ENCODE measurements at regions not wholly inside any gene's neighbourhood (a gene's known extent, or its start where the extent isn't known, plus 50 kb on each side); places are given as distances from the start of the nearest gene placed in this dataset.

DNA sequence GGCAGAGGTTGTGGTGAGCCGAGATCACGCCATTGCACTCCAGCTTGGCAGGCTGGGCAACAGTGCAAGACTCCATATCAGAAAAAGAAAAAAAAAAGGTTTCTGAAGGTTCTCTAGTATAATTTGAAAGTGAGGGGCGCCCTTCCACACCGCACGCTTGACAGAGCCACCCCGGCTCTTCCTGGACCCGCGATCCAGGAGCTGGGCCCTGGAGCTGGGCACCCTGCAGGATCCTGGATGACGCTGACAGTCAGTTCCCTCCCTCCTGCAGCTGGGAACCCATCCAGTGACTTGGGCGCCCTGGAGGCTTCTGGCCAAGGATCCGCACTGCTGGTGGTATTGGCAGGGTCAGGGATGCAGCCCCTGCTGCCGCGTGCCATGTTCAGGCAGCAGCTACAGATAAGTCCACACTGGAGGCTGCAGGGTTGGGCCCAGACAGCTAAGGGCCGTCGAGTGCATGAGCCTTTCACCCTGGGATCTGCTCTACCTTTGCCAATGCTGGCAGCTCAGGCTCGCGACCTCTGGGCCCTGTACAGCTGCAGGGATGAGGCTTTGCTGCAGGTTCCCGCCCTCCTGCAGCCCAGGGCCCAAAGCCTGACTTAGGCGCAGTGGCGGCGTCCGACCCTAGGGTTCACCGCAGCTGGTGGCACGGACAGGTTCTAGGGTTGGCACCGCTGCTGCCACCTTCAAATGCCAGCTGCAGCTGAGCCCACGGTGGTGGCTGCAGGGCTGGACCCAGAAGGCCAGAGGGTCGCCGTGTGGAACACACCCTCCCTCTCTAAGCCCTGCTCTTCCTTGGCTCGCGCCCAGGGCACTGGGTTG lies 110.2 kb downstream of the OR13A1 start:
- H3K27me3 ChIP-seq (ENCODE audit: low read length): no peaks in the 10 kb centered on the region
- H4K20me1 ChIP-seq (ENCODE audit: insufficient read depth, low read depth, low read length): no peaks in the 10 kb centered on the region
- H3K27ac ChIP-seq (ENCODE audit: low read length): no peak overlapping the region

DNA sequence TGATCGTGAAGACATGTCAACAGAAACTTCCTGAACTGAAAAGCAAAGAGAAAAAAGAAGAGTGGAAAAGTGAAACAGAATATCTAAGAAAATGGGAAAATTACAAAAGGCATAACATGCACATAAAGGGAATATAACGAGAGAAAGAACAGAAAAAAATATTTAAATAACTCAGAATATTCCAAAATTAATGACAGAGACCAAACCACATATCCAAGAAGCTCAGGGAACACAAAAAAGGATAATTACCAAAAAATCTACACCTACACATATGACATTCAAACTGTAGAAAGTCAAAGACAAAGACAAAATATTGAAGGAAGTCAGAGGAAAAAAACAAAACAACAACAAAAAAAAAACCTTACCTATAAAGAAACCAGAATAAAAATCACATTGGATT lies 105.5 kb downstream of the OR13A1 start:
- Histone ChIP-seq H3K27me3 (ENCODE audit: low read length) (no peaks in the 10 kb centered on the region), H3K79me2 (ENCODE audit: low read length) (no peaks in the 10 kb centered on the region), H3K27ac (ENCODE audit: low read length) (no peak overlapping the region), H3K4me3 (ENCODE audit: low read length) (no peak overlapping the region), H3K4me2 (ENCODE audit: low read depth, low read length, poor library complexity, severe bottlenecking) (no peak overlapping the region), H3K9ac (ENCODE audit: low read length) (no peak overlapping the region), H3K9me3 (ENCODE audit: low read length) (no peaks in the 10 kb centered on the region), H3K4me1 (ENCODE audit: low read length) (no peaks in the 10 kb centered on the region), H3K36me3 (ENCODE audit: insufficient read depth, low read length) (no peaks in the 10 kb centered on the region), H4K20me1 (ENCODE audit: insufficient read depth, low read depth, low read length) (no peaks in the 10 kb centered on the region), H2AFZ (ENCODE audit: low read length) (no peak overlapping the region), H3K9me2 (replicated peaks; ENCODE audit: insufficient read depth, low read length) (no peaks in the 10 kb centered on the region)
- no peak for DNase-seq

More for the DNA sequence above, 110.2 kb downstream of the OR13A1 start:
- no peaks in the 10 kb centered on the region for H3K9me3 ChIP-seq (ENCODE audit: low read length)
- H3K9ac ChIP-seq (ENCODE audit: low read length): no peak overlapping the region
- H3K4me1 ChIP-seq (ENCODE audit: low read length): peaks cover 4% of the 10 kb centered on the region; the same call in 1 of the 2 replicates
- H3K79me2 ChIP-seq (ENCODE audit: low read length): no peaks in the 10 kb centered on the region
- H3K36me3 ChIP-seq (ENCODE audit: insufficient read depth, low read length): no peaks in the 10 kb centered on the region
- no peak overlapping the region for H2AFZ ChIP-seq (ENCODE audit: low read length)
- no peak for DNase-seq
- H3K9me2 ChIP-seq (replicated peaks; ENCODE audit: insufficient read depth, low read length): no peaks in the 10 kb centered on the region
- no peak overlapping the region for H3K4me3 ChIP-seq (ENCODE audit: low read length)
- no peak overlapping the region for H3K4me2 ChIP-seq (ENCODE audit: low read depth, low read length, poor library complexity, severe bottlenecking)

DNA sequence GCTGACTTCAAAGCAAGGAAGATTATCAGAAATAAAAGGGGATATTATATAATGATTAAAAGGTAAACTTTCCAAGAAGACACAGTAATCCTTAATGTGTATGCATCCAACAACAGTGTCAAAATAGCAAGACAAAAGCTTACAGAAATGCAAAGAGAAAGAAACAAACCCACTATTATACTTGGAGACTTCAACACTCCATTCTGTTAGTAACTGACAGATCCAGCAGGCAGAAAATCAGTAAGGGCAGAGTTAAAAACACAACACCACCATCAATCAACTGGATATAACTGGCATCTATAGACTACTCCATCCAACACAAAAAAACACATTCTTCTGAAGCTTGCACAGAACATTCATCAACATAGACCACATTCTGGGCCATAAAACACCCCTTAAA lies 103.8 kb downstream of the OR13A1 start:
- H3K9ac ChIP-seq (ENCODE audit: low read length): no peak overlapping the region
- H3K4me3 ChIP-seq (ENCODE audit: low read length): no peak overlapping the region
- H2AFZ ChIP-seq (ENCODE audit: low read length): no peak overlapping the region
- H3K9me2 ChIP-seq (replicated peaks; ENCODE audit: insufficient read depth, low read length): no peaks in the 10 kb centered on the region
- no peaks in the 10 kb centered on the region for H3K9me3 ChIP-seq (ENCODE audit: low read length)
- H3K36me3 ChIP-seq (ENCODE audit: insufficient read depth, low read length): no peaks in the 10 kb centered on the region
- H3K79me2 ChIP-seq (ENCODE audit: low read length): no peaks in the 10 kb centered on the region
- no peaks in the 10 kb centered on the region for H3K27me3 ChIP-seq (ENCODE audit: low read length)
- DNase-seq: no peak
- no peaks in the 10 kb centered on the region for H3K4me1 ChIP-seq (ENCODE audit: low read length)
- no peaks in the 10 kb centered on the region for H4K20me1 ChIP-seq (ENCODE audit: insufficient read depth, low read depth, low read length)
- no peak overlapping the region for H3K4me2 ChIP-seq (ENCODE audit: low read depth, low read length, poor library complexity, severe bottlenecking)
- no peak overlapping the region for H3K27ac ChIP-seq (ENCODE audit: low read length)

DNA sequence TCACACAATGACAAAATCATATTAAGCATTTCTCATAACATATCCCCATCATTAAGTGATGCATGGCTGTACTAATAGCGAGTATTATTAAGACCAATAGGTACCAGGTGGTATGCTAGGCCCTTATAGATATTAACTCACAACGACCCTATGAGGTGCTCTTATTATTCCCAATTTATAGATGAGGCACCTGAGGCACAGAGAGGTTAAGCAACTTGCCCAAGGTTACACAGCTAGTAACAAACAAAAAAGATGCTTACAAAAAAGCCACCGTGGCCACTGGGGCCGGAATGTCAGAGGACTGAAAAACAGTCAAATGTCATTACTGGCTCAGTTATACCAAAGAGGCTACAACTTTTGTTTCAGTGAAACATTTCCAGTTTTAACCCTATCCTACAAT lies 96.0 kb downstream of the OR13A1 start:
- H3K4me2 ChIP-seq (ENCODE audit: low read depth, low read length, poor library complexity, severe bottlenecking): no peak overlapping the region
- H2AFZ ChIP-seq (ENCODE audit: low read length): no peak overlapping the region
- no peak overlapping the region for H3K9ac ChIP-seq (ENCODE audit: low read length)
- H3K27me3 ChIP-seq (ENCODE audit: low read length): no peaks in the 10 kb centered on the region
- H3K4me3 ChIP-seq (ENCODE audit: low read length): no peak overlapping the region
- H3K79me2 ChIP-seq (ENCODE audit: low read length): no peaks in the 10 kb centered on the region
- no peaks in the 10 kb centered on the region for H4K20me1 ChIP-seq (ENCODE audit: insufficient read depth, low read depth, low read length)
- no peaks in the 10 kb centered on the region for H3K4me1 ChIP-seq (ENCODE audit: low read length)
- H3K36me3 ChIP-seq (ENCODE audit: insufficient read depth, low read length): no peaks in the 10 kb centered on the region
- H3K9me2 ChIP-seq (replicated peaks; ENCODE audit: insufficient read depth, low read length): no peaks in the 10 kb centered on the region
- no peak for DNase-seq
- H3K9me3 ChIP-seq (ENCODE audit: low read length): no peaks in the 10 kb centered on the region
- H3K27ac ChIP-seq (ENCODE audit: low read length): no peak overlapping the region

DNA sequence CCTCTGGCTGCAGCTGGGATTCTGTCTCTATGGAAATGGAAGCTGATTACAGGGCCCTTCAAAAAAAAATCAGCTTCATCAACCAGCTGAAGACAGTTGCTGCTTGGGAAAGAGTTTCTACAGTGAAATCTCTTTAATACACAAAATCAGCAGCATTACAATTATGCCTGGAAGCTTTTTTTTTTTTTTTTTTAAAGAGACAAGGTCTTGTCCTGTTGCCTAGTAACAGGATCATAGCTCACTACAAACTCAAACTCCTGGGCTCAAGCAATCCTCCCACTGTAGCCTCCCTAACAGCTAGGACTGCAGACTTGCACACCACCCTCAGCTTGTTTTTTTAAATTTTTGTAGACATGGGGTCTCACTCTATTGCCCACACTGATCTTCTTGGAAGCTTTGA lies 94.5 kb downstream of the OR13A1 start:
- Histone ChIP-seq H3K36me3 (ENCODE audit: insufficient read depth, low read length) (no peaks in the 10 kb centered on the region), H3K79me2 (ENCODE audit: low read length) (no peaks in the 10 kb centered on the region), H3K4me1 (ENCODE audit: low read length) (no peaks in the 10 kb centered on the region), H3K9me2 (replicated peaks; ENCODE audit: insufficient read depth, low read length) (no peaks in the 10 kb centered on the region), H3K4me3 (ENCODE audit: low read length) (no peak overlapping the region), H3K9ac (ENCODE audit: low read length) (no peak overlapping the region), H3K27me3 (ENCODE audit: low read length) (no peaks in the 10 kb centered on the region), H4K20me1 (ENCODE audit: insufficient read depth, low read depth, low read length) (no peaks in the 10 kb centered on the region), H3K9me3 (ENCODE audit: low read length) (no peaks in the 10 kb centered on the region), H2AFZ (ENCODE audit: low read length) (no peak overlapping the region), H3K4me2 (ENCODE audit: low read depth, low read length, poor library complexity, severe bottlenecking) (no peak overlapping the region), H3K27ac (ENCODE audit: low read length) (no peak overlapping the region)
- DNase-seq: no peak

DNA sequence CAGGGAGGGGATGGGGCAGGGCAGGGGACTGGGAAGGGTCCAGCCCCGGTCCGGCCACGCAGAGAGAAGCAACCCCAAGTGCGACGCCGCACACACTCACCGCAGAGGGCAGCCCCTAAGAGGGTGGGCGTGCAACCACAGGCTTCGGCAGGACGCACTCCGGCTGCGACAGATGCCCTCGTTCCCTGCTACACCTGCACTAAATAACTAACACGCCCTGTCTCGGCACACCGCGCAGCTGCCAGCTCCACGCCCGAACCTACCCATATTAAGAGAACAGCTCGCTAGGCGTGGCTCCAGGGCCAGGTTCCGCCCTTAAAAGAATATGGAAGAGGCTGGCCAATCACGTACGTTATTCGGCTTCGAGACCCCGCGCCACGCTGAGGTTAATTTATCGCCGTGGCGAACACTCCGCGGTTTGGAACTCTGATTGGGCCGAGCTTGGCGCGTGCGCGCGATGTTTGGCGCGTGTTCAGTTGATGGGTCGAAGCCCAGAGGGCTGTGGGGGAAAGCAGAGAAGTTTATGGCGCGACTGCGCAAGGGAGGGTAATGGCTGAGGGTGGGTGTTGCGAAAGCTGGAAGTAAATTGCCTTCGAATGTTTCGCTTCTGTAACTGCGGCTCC lies 91.1 kb downstream of the OR13A1 start:
- no peaks in the 10 kb centered on the region for H3K9me2 ChIP-seq (replicated peaks; ENCODE audit: insufficient read depth, low read length)
- H2AFZ ChIP-seq (ENCODE audit: low read length): no peak overlapping the region
- no peaks in the 10 kb centered on the region for H3K27me3 ChIP-seq (ENCODE audit: low read length)
- no peaks in the 10 kb centered on the region for H4K20me1 ChIP-seq (ENCODE audit: insufficient read depth, low read depth, low read length)
- no peaks in the 10 kb centered on the region for H3K4me1 ChIP-seq (ENCODE audit: low read length)
- no peak overlapping the region for H3K27ac ChIP-seq (ENCODE audit: low read length)
- DNase-seq: no peak
- no peak overlapping the region for H3K4me3 ChIP-seq (ENCODE audit: low read length)
- no peaks in the 10 kb centered on the region for H3K79me2 ChIP-seq (ENCODE audit: low read length)
- no peaks in the 10 kb centered on the region for H3K9me3 ChIP-seq (ENCODE audit: low read length)
- no peak overlapping the region for H3K9ac ChIP-seq (ENCODE audit: low read length)
- no peaks in the 10 kb centered on the region for H3K36me3 ChIP-seq (ENCODE audit: insufficient read depth, low read length)
- no peak overlapping the region for H3K4me2 ChIP-seq (ENCODE audit: low read depth, low read length, poor library complexity, severe bottlenecking)

DNA sequence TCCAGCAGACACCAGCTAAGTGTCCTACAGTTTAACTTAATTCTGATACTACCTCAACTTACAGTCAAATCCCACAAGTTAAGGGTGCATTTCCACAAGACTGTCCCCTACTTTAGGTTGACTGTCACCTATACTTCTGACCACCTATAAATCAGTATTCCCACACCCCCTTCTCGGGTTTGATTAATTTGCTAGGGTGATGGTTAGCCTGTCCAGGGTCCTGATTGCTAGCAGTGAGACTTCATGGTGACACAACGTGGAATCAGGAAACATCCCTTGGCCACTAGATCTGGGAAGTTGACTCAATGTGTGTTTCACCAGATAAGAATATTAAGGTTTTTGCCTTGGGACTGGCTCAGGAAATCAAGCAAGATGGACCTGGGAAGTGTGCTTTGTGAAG lies 88.4 kb downstream of the OR13A1 start:
- H3K27me3 ChIP-seq (ENCODE audit: low read length): no peaks in the 10 kb centered on the region; the same call in 1 of the 2 replicates
- DNase-seq: no peak
- H3K9me2 ChIP-seq (replicated peaks; ENCODE audit: insufficient read depth, low read length): no peaks in the 10 kb centered on the region
- no peaks in the 10 kb centered on the region for H3K79me2 ChIP-seq (ENCODE audit: low read length)
- H3K4me1 ChIP-seq (ENCODE audit: low read length): no peaks in the 10 kb centered on the region
- no peak overlapping the region for H3K4me2 ChIP-seq (ENCODE audit: low read depth, low read length, poor library complexity, severe bottlenecking)
- H3K4me3 ChIP-seq (ENCODE audit: low read length): no peak overlapping the region
- no peak overlapping the region for H2AFZ ChIP-seq (ENCODE audit: low read length)
- H3K36me3 ChIP-seq (ENCODE audit: insufficient read depth, low read length): no peaks in the 10 kb centered on the region
- H3K9ac ChIP-seq (ENCODE audit: low read length): no peak overlapping the region
- H3K27ac ChIP-seq (ENCODE audit: low read length): no peak overlapping the region
- peaks cover 9% of the 10 kb centered on the region for H3K9me3 ChIP-seq (ENCODE audit: low read length)
- H4K20me1 ChIP-seq (ENCODE audit: insufficient read depth, low read depth, low read length): no peaks in the 10 kb centered on the region

DNA sequence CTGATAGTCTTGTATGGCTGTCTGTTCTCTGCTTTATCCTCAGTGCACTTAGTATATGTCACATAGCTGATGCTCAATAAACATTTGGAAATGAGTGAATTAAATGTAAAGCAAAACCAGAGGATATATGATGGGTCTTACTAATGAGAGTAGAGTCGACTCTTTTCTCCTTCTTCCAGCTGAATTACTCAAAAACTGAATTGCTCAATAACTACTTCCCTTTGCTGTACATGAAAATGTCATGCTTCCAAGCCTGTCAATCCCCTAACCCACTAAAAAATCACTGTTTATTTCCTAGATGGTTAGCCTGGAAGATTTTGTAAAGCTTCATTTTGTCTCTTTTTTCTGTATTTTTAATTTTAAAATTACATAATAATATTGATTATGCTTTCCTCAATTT lies 88.0 kb downstream of the OR13A1 start:
- Histone ChIP-seq H3K36me3 (ENCODE audit: insufficient read depth, low read length) (no peaks in the 10 kb centered on the region), H2AFZ (ENCODE audit: low read length) (no peak overlapping the region), H3K79me2 (ENCODE audit: low read length) (no peaks in the 10 kb centered on the region), H3K27me3 (ENCODE audit: low read length) (no peaks in the 10 kb centered on the region; the same call in 1 of the 2 replicates), H3K9ac (ENCODE audit: low read length) (no peak overlapping the region), H3K9me2 (replicated peaks; ENCODE audit: insufficient read depth, low read length) (no peaks in the 10 kb centered on the region), H3K9me3 (ENCODE audit: low read length) (peaks cover 9% of the 10 kb centered on the region), H4K20me1 (ENCODE audit: insufficient read depth, low read depth, low read length) (no peaks in the 10 kb centered on the region), H3K4me3 (ENCODE audit: low read length) (no peak overlapping the region), H3K27ac (ENCODE audit: low read length) (no peak overlapping the region), H3K4me1 (ENCODE audit: low read length) (no peaks in the 10 kb centered on the region), H3K4me2 (ENCODE audit: low read depth, low read length, poor library complexity, severe bottlenecking) (no peak overlapping the region)
- no peak for DNase-seq
